Common myeloid progenitor, CD34-positive (primary cell): ENCODE measurements at regions not wholly inside any gene's neighbourhood (a gene's known extent, or its start where the extent isn't known, plus 50 kb on each side); places are given as distances from the start of the nearest gene placed in this dataset.

Source experiments
- CTCF ChIA-PET: fragments of 350-600 bp; sonication (Branson Sonifier 250); formaldehyde crosslinking; loops from one replicate; lab custom pipeline; 2021; ENCODE audit warnings: antibody characterized with exemption; lab: Charles Lee
- POLR2A ChIA-PET: fragments of 350-600 bp; sonication (Branson Sonifier 250); formaldehyde crosslinking; loops from one replicate; lab custom pipeline; 2021; ENCODE audit warnings: antibody characterized with exemption; lab: Charles Lee
- DNase-seq, 3 donors: peaks; one replicate each; pipeline versions ENCODE4 v3.0.0 to v3.0.0-alpha.2; 2013
- H3K27ac ChIP-seq, 2 experiments: 1 replicate in 1 of 2; 2 replicates in 1 of 2; pipeline ENCODE4 v1.7.0; 2013; ENCODE audit warnings: inconsistent platforms in 2 of 2, low read length in 2 of 2, mild to moderate bottlenecking in 2 of 2, low read depth in 1 of 2, moderate library complexity in 1 of 2; ENCODE audit not compliant: severe bottlenecking in 2 of 2, insufficient read depth in 1 of 2, poor library complexity in 1 of 2
- H3K27me3 ChIP-seq, 5 experiments: replicated peaks in 2 of 5; 1 replicate in 3 of 5; 2 replicates in 2 of 5; pipeline versions ENCODE4 v1.6.1 to v1.7.0; 2013; ENCODE audit warnings: low read length in 4 of 5, mild to moderate bottlenecking in 2 of 5, moderate library complexity in 2 of 5, inconsistent platforms in 1 of 5; ENCODE audit not compliant: insufficient read depth in 5 of 5, control insufficient read depth in 4 of 5
- H3K36me3 ChIP-seq, 4 experiments: 1 replicate in 2 of 4; 2 replicates in 2 of 4; pipeline versions ENCODE4 v1.6.1 to v1.7.0; 2013; ENCODE audit warnings: low read length in 3 of 4, control low read depth in 1 of 4, mild to moderate bottlenecking in 1 of 4; ENCODE audit not compliant: control insufficient read depth in 4 of 4, insufficient read depth in 4 of 4
- H3K4me1 ChIP-seq, 4 experiments: 1 replicate in 3 of 4; 2 replicates in 1 of 4; pipeline versions ENCODE4 v1.6.1 to v1.7.1; 2013; ENCODE audit warnings: low read length in 3 of 4, mild to moderate bottlenecking in 3 of 4, control low read depth in 1 of 4, inconsistent platforms in 1 of 4, moderate library complexity in 1 of 4; ENCODE audit not compliant: control insufficient read depth in 4 of 4, insufficient read depth in 4 of 4; ENCODE audit errors: control extremely low read depth in 1 of 4
- H3K4me3 ChIP-seq, 7 experiments: 1 replicate in 4 of 7; 2 replicates in 3 of 7; pipeline versions ENCODE4 v1.5.1 to v1.7.0; 2013; ENCODE audit warnings: mild to moderate bottlenecking in 7 of 7, low read length in 6 of 7, moderate library complexity in 6 of 7, inconsistent platforms in 2 of 7, low read depth in 2 of 7, control low read depth in 1 of 7; ENCODE audit not compliant: insufficient read depth in 4 of 7, control insufficient read depth in 1 of 7; ENCODE audit errors: extremely low read depth in 1 of 7
- H3K9me3 ChIP-seq, 5 experiments: 1 replicate in 4 of 5; 2 replicates in 1 of 5; pipeline versions ENCODE4 v1.6.1 to v1.7.1; 2013; ENCODE audit warnings: low read length in 4 of 5, mild to moderate bottlenecking in 2 of 5, inconsistent platforms in 1 of 5, low read depth in 1 of 5, moderate library complexity in 1 of 5; ENCODE audit not compliant: control insufficient read depth in 4 of 5, insufficient read depth in 2 of 5; ENCODE audit errors: control extremely low read depth in 1 of 5
- WGBS: methylation state at CpG from one replicate; pipeline ENCODE4 v1.1.5; 2013; ENCODE audit not compliant: insufficient coverage; 5-methylcytosine and 5-hydroxymethylcytosine counted together

GRCh38 chr2:107374249-107374648 lies 452.4 kb upstream of the RGPD4 start:
- Histone ChIP-seq H3K27me3 (no peaks in the 10 kb centered on the region), H3K9me3 (peaks cover 0 to 1% (median 0%) of the 10 kb centered on the region in 5 experiments), H3K4me3 (no peak overlapping the region), H3K4me1 (no peaks in the 10 kb centered on the region), H3K36me3 (no peaks in the 10 kb centered on the region), H3K27ac (no peak overlapping the region)
- CTCF ChIA-PET, result no interaction called here
- DNase-seq, result no peak
- POLR2A ChIA-PET, result no interaction called here
- 93% methylated on average over 3 of the region's 4 CpGs for WGBS

- Histone ChIP-seq H3K9me3 (peaks cover 0 to 2% (median 1%) of the 10 kb centered on the region in 5 experiments), H3K27me3 (no peaks in the 10 kb centered on the region), H3K27ac (no peak overlapping the region), H3K36me3 (no peaks in the 10 kb centered on the region), H3K4me1 (no peaks in the 10 kb centered on the region), H3K4me3 (no peak overlapping the region)
- ChIA-PET CTCF (no interaction called here), POLR2A (no interaction called here)
- 97% methylated on average over 4 of the region's 4 CpGs for WGBS
- no peak for DNase-seq
Observed at GRCh38 chr2:107376909-107377308, 449.8 kb upstream of the RGPD4 start.

- 100% methylated on average over 1 of the region's 2 CpGs for WGBS
- CTCF ChIA-PET, result no interaction called here
- Histone ChIP-seq H3K4me3 (no peak overlapping the region), H3K9me3 (peaks cover 0 to 2% (median 0%) of the 10 kb centered on the region in 5 experiments), H3K4me1 (no peaks in the 10 kb centered on the region), H3K27ac (no peak overlapping the region), H3K27me3 (no peaks in the 10 kb centered on the region), H3K36me3 (no peaks in the 10 kb centered on the region)
- no peak for DNase-seq
- POLR2A ChIA-PET, result no interaction called here
Observed at GRCh38 chr2:107380912-107381311, 445.8 kb upstream of the RGPD4 start.

- WGBS, result 97% methylated on average over 3 of the region's 4 CpGs
Observed at GRCh38 chr2:107383691-107384090, 443.0 kb upstream of the RGPD4 start.

GRCh38 chr2:107384422-107384821 lies 442.3 kb upstream of the RGPD4 start:
- ChIA-PET POLR2A (no interaction called here), CTCF (no interaction called here)
- H3K9me3 ChIP-seq, result peaks cover 0 to 7% (median 0%) of the 10 kb centered on the region in 5 experiments
- DNase-seq, result no peak
- H3K27me3 ChIP-seq, result no peaks in the 10 kb centered on the region
- H3K27ac ChIP-seq, result no peak overlapping the region
- WGBS, result 100% methylated on average over 2 of the region's 2 CpGs
- no peaks in the 10 kb centered on the region for H3K4me1 ChIP-seq
- H3K36me3 ChIP-seq, result no peaks in the 10 kb centered on the region
- H3K4me3 ChIP-seq, result no peak overlapping the region

More at GRCh38 chr2:107383691-107384090, 443.0 kb upstream of the RGPD4 start:
- POLR2A ChIA-PET, result no interaction called here
- Histone ChIP-seq H3K27ac (no peak overlapping the region), H3K9me3 (peaks cover 0 to 7% (median 0%) of the 10 kb centered on the region in 5 experiments), H3K4me3 (no peak overlapping the region), H3K27me3 (no peaks in the 10 kb centered on the region), H3K36me3 (no peaks in the 10 kb centered on the region), H3K4me1 (no peaks in the 10 kb centered on the region)
- CTCF ChIA-PET, result no interaction called here
- no peak for DNase-seq

GRCh38 chr2:107385921-107386320 lies 440.8 kb upstream of the RGPD4 start:
- no peak for DNase-seq
- no CpG with 5 or more reads among the region's 1 CpG for WGBS
- ChIA-PET POLR2A (no interaction called here), CTCF (no interaction called here)
- H3K27me3 ChIP-seq, result no peaks in the 10 kb centered on the region
- no peak overlapping the region for H3K4me3 ChIP-seq
- H3K36me3 ChIP-seq, result no peaks in the 10 kb centered on the region
- peaks cover 0 to 4% (median 0%) of the 10 kb centered on the region in 5 experiments for H3K9me3 ChIP-seq
- no peak overlapping the region for H3K27ac ChIP-seq
- no peaks in the 10 kb centered on the region for H3K4me1 ChIP-seq

GRCh38 chr2:107392241-107392704 lies 434.4 kb upstream of the RGPD4 start:
- CTCF ChIA-PET, result no interaction called here

More at GRCh38 chr2:107392241-107392704, 434.4 kb upstream of the RGPD4 start:
- Histone ChIP-seq H3K4me3 (no peak overlapping the region), H3K27me3 (no peaks in the 10 kb centered on the region), H3K27ac (no peak overlapping the region), H3K9me3 (peaks cover 0 to 4% (median 0%) of the 10 kb centered on the region in 5 experiments), H3K4me1 (no peaks in the 10 kb centered on the region), H3K36me3 (no peaks in the 10 kb centered on the region)
- DNase-seq, result no peak
- 94% methylated on average over 29 of the region's 32 CpGs for WGBS
- POLR2A ChIA-PET, result no interaction called here
